ENCODE measurements at regions not wholly inside any gene's neighbourhood (a gene's known extent, or its start where the extent isn't known, plus 50 kb on each side); places are given as distances from the start of the nearest gene placed in this dataset.

DNA sequence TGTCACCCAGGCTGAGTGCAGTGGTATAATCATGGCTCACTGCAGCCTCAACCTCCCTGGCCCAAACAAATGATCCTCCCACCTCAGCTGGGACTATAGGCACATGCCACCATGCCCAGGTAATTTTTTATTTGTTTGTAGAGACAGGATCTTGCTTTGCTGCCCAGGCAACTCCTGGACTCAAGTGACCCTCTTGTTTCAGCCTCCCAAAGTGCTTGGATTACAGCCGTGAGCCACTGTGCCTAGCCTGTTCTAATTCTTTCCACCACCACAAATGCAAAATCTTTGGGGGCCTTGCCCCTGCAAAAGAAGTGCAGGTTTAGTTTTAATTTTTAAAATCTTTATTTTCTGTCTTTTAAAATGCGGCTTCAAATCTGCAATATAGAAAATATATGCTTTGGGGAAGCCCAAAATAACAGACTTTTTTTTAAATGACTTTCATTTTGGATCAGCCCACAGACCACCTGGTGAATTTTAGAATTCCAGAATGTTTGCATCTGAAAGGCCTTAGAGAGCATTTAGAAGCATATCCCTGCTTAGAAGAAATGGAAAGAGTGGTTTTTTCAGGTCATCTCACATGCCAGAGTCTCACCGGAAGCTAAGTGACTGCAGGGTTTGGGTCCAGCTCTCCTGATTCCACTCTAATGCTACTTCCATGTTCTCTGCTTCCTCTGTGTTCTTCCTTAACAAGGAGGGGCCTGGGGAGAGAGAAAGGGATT lies 111.4 kb upstream of the FER start:
- no peak overlapping the region for H3K4me2 ChIP-seq (ENCODE audit: low read depth, low read length, poor library complexity, severe bottlenecking)
- no peaks in the 10 kb centered on the region for H3K79me2 ChIP-seq (ENCODE audit: insufficient read depth, low read length)

DNA sequence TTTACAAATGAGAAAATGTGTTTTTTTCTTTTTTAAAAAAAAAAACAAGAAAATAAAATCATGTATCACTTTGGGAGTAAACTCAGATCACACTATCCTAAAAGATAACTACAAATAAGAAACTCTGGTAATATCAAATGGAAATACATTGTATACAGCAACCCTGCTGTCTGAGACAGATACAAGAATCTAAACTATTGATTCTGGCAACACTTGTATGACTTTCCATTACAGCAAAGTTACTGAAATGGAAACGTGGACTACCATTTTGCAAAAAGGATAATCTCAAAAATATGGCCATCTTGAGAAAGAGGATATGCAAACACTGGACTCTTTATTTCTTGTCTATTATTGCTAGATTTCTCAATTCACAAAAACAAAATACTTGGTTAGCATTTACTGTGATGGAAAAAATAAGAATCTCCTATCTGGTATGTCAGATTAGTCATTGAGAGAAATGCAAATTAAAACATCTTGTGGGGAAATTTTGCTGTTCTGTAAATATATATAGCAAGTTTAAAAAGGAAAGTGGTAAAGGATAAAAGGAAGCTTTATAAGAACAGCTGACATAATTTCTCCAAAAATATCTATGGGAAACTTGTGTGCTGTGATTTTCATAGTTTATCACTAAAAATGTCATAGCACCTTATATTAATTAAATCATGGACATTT lies 112.9 kb upstream of the FER start:
- Histone ChIP-seq H3F3A (ENCODE audit: insufficient read depth) (no peaks in the 10 kb centered on the region), H3K27ac (ENCODE audit: low read depth, low read length) (no peak overlapping the region), H3K36me3 (ENCODE audit: low read length) (no peaks in the 10 kb centered on the region), H3K9me2 (replicated peaks; ENCODE audit: insufficient read depth, low read length) (no peaks in the 10 kb centered on the region), H3K4me3 (ENCODE audit: insufficient read depth, low read length, poor library complexity, severe bottlenecking) (no peak overlapping the region), H3K79me2 (ENCODE audit: insufficient read depth, low read length) (no peaks in the 10 kb centered on the region), H3K27me3 (ENCODE audit: low read length) (no peaks in the 10 kb centered on the region), H3K4me2 (ENCODE audit: low read depth, low read length, poor library complexity, severe bottlenecking) (no peak overlapping the region), H3K9me3 (ENCODE audit: insufficient read depth, low read length) (no peaks in the 10 kb centered on the region), H3K9ac (ENCODE audit: low read length) (no peak overlapping the region), H2AFZ (ENCODE audit: low read depth, low read length, severe bottlenecking) (no peak overlapping the region), H4K20me1 (ENCODE audit: low read depth, low read length) (no peaks in the 10 kb centered on the region)
- TF ChIP-seq, protein P1, sequence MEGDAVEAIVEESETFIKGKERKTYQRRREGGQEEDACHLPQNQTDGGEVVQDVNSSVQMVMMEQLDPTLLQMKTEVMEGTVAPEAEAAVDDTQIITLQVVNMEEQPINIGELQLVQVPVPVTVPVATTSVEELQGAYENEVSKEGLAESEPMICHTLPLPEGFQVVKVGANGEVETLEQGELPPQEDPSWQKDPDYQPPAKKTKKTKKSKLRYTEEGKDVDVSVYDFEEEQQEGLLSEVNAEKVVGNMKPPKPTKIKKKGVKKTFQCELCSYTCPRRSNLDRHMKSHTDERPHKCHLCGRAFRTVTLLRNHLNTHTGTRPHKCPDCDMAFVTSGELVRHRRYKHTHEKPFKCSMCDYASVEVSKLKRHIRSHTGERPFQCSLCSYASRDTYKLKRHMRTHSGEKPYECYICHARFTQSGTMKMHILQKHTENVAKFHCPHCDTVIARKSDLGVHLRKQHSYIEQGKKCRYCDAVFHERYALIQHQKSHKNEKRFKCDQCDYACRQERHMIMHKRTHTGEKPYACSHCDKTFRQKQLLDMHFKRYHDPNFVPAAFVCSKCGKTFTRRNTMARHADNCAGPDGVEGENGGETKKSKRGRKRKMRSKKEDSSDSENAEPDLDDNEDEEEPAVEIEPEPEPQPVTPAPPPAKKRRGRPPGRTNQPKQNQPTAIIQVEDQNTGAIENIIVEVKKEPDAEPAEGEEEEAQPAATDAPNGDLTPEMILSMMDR (IDR thresholded peaks at IDR 0.05; ENCODE audit: insufficient read depth, low read length, poor library complexity, severe bottlenecking): no peak
- no peak for TF ChIP-seq EZH2phosphoT487 (conservative IDR thresholded peaks at IDR 0.05; ENCODE audit: low read length)

More for the DNA sequence above, 111.4 kb upstream of the FER start:
- Histone ChIP-seq H3K36me3 (ENCODE audit: low read length) (no peaks in the 10 kb centered on the region), H3K9ac (ENCODE audit: low read length) (no peak overlapping the region), H2AFZ (ENCODE audit: low read depth, low read length, severe bottlenecking) (no peak overlapping the region), H3K9me3 (ENCODE audit: insufficient read depth, low read length) (no peaks in the 10 kb centered on the region), H3K27ac (ENCODE audit: low read depth, low read length) (no peak overlapping the region), H3K4me3 (ENCODE audit: insufficient read depth, low read length, poor library complexity, severe bottlenecking) (no peak overlapping the region), H3F3A (ENCODE audit: insufficient read depth) (no peaks in the 10 kb centered on the region), H3K27me3 (ENCODE audit: low read length) (no peaks in the 10 kb centered on the region), H3K9me2 (replicated peaks; ENCODE audit: insufficient read depth, low read length) (no peaks in the 10 kb centered on the region), H4K20me1 (ENCODE audit: low read depth, low read length) (no peaks in the 10 kb centered on the region)
- TF ChIP-seq, protein P1 (IDR thresholded peaks at IDR 0.05; ENCODE audit: insufficient read depth, low read length, poor library complexity, severe bottlenecking): no peak
- TF ChIP-seq EZH2phosphoT487 (conservative IDR thresholded peaks at IDR 0.05; ENCODE audit: low read length): no peak

DNA sequence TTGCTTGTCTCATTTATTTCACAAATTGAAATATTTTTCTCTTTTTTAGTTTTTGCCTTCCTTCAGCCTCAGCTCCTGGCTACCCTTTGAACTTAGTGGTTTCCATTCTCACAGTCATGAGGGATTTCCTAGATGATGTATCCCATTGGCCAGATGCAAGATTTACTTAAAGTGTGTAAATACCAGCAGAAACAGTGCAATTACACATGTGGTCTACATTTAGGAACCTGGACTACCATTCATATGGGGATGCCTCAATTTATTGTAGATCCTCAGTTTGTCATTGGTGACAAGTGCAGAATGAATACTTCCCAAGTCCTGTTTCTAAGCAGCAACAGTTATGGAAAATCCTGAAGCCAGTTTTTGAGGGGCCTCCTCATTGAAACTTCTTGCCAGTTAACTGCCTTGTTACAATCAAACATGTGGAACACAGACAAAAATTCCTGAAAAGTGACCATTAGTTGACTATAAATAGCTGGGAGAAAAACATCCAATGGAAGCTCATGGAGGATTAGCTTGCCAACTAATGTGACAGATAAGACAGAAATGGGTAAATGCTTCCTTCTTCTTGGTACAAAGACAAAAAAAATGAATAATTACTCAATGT lies 113.6 kb upstream of the FER start:
- TF ChIP-seq EZH2phosphoT487 (conservative IDR thresholded peaks at IDR 0.05; ENCODE audit: low read length): no peak
- TF ChIP-seq, protein P1 (IDR thresholded peaks at IDR 0.05; ENCODE audit: insufficient read depth, low read length, poor library complexity, severe bottlenecking): no peak
- H3K4me3 ChIP-seq (ENCODE audit: insufficient read depth, low read length, poor library complexity, severe bottlenecking): no peak overlapping the region
- no peaks in the 10 kb centered on the region for H3K27me3 ChIP-seq (ENCODE audit: low read length)
- H2AFZ ChIP-seq (ENCODE audit: low read depth, low read length, severe bottlenecking): no peak overlapping the region
- no peaks in the 10 kb centered on the region for H3K9me2 ChIP-seq (replicated peaks; ENCODE audit: insufficient read depth, low read length)
- H3K4me2 ChIP-seq (ENCODE audit: low read depth, low read length, poor library complexity, severe bottlenecking): no peak overlapping the region
- H3F3A ChIP-seq (ENCODE audit: insufficient read depth): no peaks in the 10 kb centered on the region
- no peak overlapping the region for H3K27ac ChIP-seq (ENCODE audit: low read depth, low read length)
- H3K9ac ChIP-seq (ENCODE audit: low read length): no peak overlapping the region
- H3K79me2 ChIP-seq (ENCODE audit: insufficient read depth, low read length): no peaks in the 10 kb centered on the region
- H4K20me1 ChIP-seq (ENCODE audit: low read depth, low read length): no peaks in the 10 kb centered on the region
- H3K9me3 ChIP-seq (ENCODE audit: insufficient read depth, low read length): no peaks in the 10 kb centered on the region
- H3K36me3 ChIP-seq (ENCODE audit: low read length): no peaks in the 10 kb centered on the region

Measured in SU-DHL-6 (cell line).